SK-N-SH (cell line): ENCODE measurements at regions not wholly inside any gene's neighbourhood (a gene's known extent, or its start where the extent isn't known, plus 50 kb on each side); places are given as distances from the start of the nearest gene placed in this dataset.

Experiments
- CTCF ChIP-seq: fragments of 200-600 bp; sonication (generic); IDR thresholded peaks from 2 replicates; pipeline ENCODE4 v1.6.1; 2017; ENCODE audit warnings: antibody characterized with exemption, mild to moderate bottlenecking, moderate library complexity
- EP300 ChIP-seq, 2 experiments: IDR thresholded peaks; 2 replicates each; pipeline versions ENCODE4 v1.4.0 to v1.6.1; 2012; ENCODE audit warnings: borderline replicate concordance in 1 of 2, low read depth in 1 of 2, low read length in 1 of 2
- FOSL2 ChIP-seq: IDR thresholded peaks from 2 replicates; pipeline ENCODE4 v1.4.0; 2012; ENCODE audit warnings: low read depth, mild to moderate bottlenecking, moderate library complexity, borderline replicate concordance
- MAX ChIP-seq: IDR thresholded peaks from 2 replicates; pipeline ENCODE4 v1.4.0; 2012; ENCODE audit warnings: low read depth
- MXI1 ChIP-seq: IDR thresholded peaks from 2 replicates; pipeline ENCODE4 v1.6.1; 2012; ENCODE audit warnings: mild to moderate bottlenecking, low read depth, low read length, improper control_type of control experiment
- NFIC ChIP-seq: IDR thresholded peaks from 2 replicates; pipeline ENCODE4 v1.4.0; 2012; ENCODE audit warnings: borderline replicate concordance
- RAD21 ChIP-seq: IDR thresholded peaks from 2 replicates; pipeline ENCODE4 v1.6.1; 2012; ENCODE audit warnings: mild to moderate bottlenecking, low read length
- RCOR1 ChIP-seq: fragments of 150-350 bp; IDR thresholded peaks from 2 replicates; pipeline ENCODE4 v1.6.1; 2017; ENCODE audit warnings: antibody characterized with exemption, low read length
- RFX5 ChIP-seq: IDR thresholded peaks from 2 replicates; pipeline ENCODE4 v1.6.1; 2012; ENCODE audit warnings: mild to moderate bottlenecking, improper control_type of control experiment, low read length
- SMC3 ChIP-seq: IDR thresholded peaks from 2 replicates; pipeline ENCODE4 v1.6.1; 2012; ENCODE audit warnings: low read depth, low read length, improper control_type of control experiment

DNA sequence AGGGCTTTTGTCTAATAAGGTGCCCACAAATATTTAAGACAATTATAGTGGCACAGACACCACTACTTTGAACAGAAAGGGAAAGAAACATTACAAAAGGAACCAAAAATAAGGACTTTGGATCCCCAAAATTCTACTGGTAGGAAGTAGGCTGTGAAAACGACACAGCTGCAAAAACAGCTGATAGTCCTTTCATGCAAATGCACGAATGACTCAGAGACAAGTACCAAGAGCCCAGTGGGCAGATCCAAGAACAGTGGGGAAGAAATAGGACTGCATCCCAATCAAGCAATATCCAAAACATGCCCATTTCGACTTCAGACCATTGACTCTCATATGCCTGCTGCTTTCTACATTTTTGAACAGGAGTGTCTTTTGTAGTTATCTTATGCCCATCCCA is 269.4 kb upstream of the NBEA start:
- TF ChIP-seq CTCF (no peak), RCOR1 (no peak), NFIC (no peak), RAD21 (no peak), MXI1 (no peak), EP300 (IDR thresholded peaks at IDR 0.05; ENCODE audit: borderline replicate concordance in 1 of 2, low read depth in 1 of 2, low read length in 1 of 2) (no peak), FOSL2 (no peak), RFX5 (no peak), MAX (no peak), SMC3 (no peak)
